ENCODE measurements at regions not wholly inside any gene's neighbourhood (a gene's known extent, or its start where the extent isn't known, plus 50 kb on each side); places are given as distances from the start of the nearest gene placed in this dataset.

GRCh38 chr16:35797811-35798210 is 2338.4 kb downstream of the TP53TG3F start:
- Mint-ChIP-seq H3K4me1 (no peaks in the 10 kb centered on the region), H3K4me3 (no peak overlapping the region), H3K9me3 (peaks cover 93 to 95% of the 10 kb centered on the region in 2 experiments), H3K36me3 (ENCODE audit: insufficient read depth in 1 of 3, low read depth in 3 of 3) (peaks cover 5 to 29% (median 8%) of the 10 kb centered on the region in 3 experiments), H3K27ac (no peak overlapping the region), H3K27me3 (ENCODE audit: low read depth) (peaks cover 2% of the 10 kb centered on the region; the same call in 1 of the 2 replicates)
- H3K79me1 ChIP-seq (ENCODE audit: insufficient read depth, low read depth, low read length, poor library complexity, severe bottlenecking), result no peaks in the 10 kb centered on the region
- H3T11ph ChIP-seq (ENCODE audit: low read length), result no peak overlapping the region
- H3K79me2 ChIP-seq (ENCODE audit: insufficient read depth, low read length), result no peaks in the 10 kb centered on the region
- peaks cover 90% of the 10 kb centered on the region for H3K9me3 ChIP-seq (ENCODE audit: control insufficient read depth, low read depth, low read length)
- no peak overlapping the region for H4K5ac ChIP-seq (ENCODE audit: insufficient read length, low read depth, low read length)
- no peak overlapping the region for H2AK5ac ChIP-seq (ENCODE audit: insufficient read length, low read length)
- no peaks in the 10 kb centered on the region for H3K23me2 ChIP-seq (ENCODE audit: insufficient read length, low read depth, low read length, poor library complexity, severe bottlenecking)
- no peak overlapping the region for H4K8ac ChIP-seq (replicated peaks; ENCODE audit: insufficient read length, low read depth, low read length)
- no peak overlapping the region for H3K27ac ChIP-seq (ENCODE audit: insufficient read length, low read depth, low read length)
- no peaks in the 10 kb centered on the region for H4K20me1 ChIP-seq (ENCODE audit: control insufficient read depth, insufficient read depth, insufficient read length)
- H4K91ac ChIP-seq (ENCODE audit: insufficient read length, low read depth, low read length), result no peak overlapping the region
- no peak overlapping the region for H3K18ac ChIP-seq (ENCODE audit: insufficient read length, low read depth, low read length)
- WGBS (ENCODE audit: extremely low coverage, insufficient read length, low lambda C conversion rate), result no CpG with 5 or more reads among the region's 3 CpGs
- no peak overlapping the region for H3K9ac ChIP-seq (ENCODE audit: extremely low read depth, insufficient read length, low read length)
- H2BK20ac ChIP-seq (ENCODE audit: low read depth, low read length, poor library complexity, severe bottlenecking), result no peak overlapping the region
- H2AFZ ChIP-seq (ENCODE audit: low read length), result no peak overlapping the region
- H3K23ac ChIP-seq (ENCODE audit: insufficient read length, low read depth, low read length), result no peak overlapping the region
- no peak overlapping the region for H2BK120ac ChIP-seq (ENCODE audit: low read depth, low read length, poor library complexity, severe bottlenecking)
- H3K14ac ChIP-seq (ENCODE audit: insufficient read depth, low read length), result no peak overlapping the region
- no peaks in the 10 kb centered on the region for H3K4me1 ChIP-seq (ENCODE audit: insufficient read depth, low read length)
- no peak overlapping the region for H2BK5ac ChIP-seq (ENCODE audit: insufficient read length, low read length)
- H3K4me2 ChIP-seq (ENCODE audit: insufficient read depth, insufficient read length, low read length), result no peak overlapping the region
- no peaks in the 10 kb centered on the region for H3K27me3 ChIP-seq (ENCODE audit: insufficient read depth, low read length)
- H2BK12ac ChIP-seq (ENCODE audit: insufficient read length, low read depth, low read length), result no peak overlapping the region
- H3K4ac ChIP-seq (ENCODE audit: low read depth, low read length), result no peak overlapping the region
- H3K56ac ChIP-seq (ENCODE audit: insufficient read length, low read depth, low read length), result no peak overlapping the region
- H2BK15ac ChIP-seq (ENCODE audit: low read depth, low read length), result no peak overlapping the region
- no peak for DNase-seq
- no peak for TF ChIP-seq CTCF (conservative IDR thresholded peaks at IDR 0.05)

Data from H9 (cell line).